Body of pancreas (tissue), 4 donors: ENCODE measurements at regions not wholly inside any gene's neighbourhood (a gene's known extent, or its start where the extent isn't known, plus 50 kb on each side); places are given as distances from the start of the nearest gene placed in this dataset.

ENCODE experiments used
- POLR2A ChIP-seq, 3 donors: fragments of 450-650 bp; IDR thresholded peaks; one replicate each; pipeline ENCODE4 v1.6.1; 2016; ENCODE audit warnings: antibody characterized with exemption in 3 of 3, mild to moderate bottlenecking in 2 of 3
- TF ChIP-seq, protein P1 (sequence below), 7 experiments: fragments of 450-650 bp in 4 of 7; fragments of 200-600 bp in 3 of 7; sonication (generic) in 3 of 7; IDR thresholded peaks; one replicate each; pipeline ENCODE4 v1.5.1; 2016 to 2019; ENCODE audit warnings: antibody characterized with exemption in 7 of 7

DNA sequence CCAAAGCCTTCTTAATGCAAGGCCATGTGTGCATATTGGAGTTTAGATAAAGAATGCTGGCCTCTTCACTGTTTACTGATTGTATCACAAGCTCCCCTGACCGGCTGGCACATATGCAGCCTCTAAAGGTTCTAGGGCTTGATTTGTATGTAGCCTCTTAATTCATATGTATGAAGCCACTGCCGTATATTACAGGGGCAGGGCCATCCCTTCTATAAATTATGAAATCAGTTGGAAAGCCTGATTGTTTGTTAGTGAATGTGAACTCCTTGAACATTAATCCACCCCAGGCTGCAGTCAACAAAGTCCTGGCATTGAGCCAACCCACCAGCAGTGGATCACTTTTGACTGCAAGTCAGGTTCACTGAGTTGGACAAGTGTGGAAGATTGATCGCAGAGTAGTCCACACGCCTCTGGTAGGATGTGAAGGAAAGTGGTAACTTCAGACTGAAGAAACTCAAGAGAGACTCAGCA, 61.6 kb upstream of the PARD3B start:
- TF ChIP-seq, protein P1, sequence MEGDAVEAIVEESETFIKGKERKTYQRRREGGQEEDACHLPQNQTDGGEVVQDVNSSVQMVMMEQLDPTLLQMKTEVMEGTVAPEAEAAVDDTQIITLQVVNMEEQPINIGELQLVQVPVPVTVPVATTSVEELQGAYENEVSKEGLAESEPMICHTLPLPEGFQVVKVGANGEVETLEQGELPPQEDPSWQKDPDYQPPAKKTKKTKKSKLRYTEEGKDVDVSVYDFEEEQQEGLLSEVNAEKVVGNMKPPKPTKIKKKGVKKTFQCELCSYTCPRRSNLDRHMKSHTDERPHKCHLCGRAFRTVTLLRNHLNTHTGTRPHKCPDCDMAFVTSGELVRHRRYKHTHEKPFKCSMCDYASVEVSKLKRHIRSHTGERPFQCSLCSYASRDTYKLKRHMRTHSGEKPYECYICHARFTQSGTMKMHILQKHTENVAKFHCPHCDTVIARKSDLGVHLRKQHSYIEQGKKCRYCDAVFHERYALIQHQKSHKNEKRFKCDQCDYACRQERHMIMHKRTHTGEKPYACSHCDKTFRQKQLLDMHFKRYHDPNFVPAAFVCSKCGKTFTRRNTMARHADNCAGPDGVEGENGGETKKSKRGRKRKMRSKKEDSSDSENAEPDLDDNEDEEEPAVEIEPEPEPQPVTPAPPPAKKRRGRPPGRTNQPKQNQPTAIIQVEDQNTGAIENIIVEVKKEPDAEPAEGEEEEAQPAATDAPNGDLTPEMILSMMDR (IDR thresholded peaks at IDR 0.05): no peak
- no peak for TF ChIP-seq POLR2A (IDR thresholded peaks at IDR 0.05)
